Hepatocyte (in vitro differentiated cells): ENCODE measurements at regions not wholly inside any gene's neighbourhood (a gene's known extent, or its start where the extent isn't known, plus 50 kb on each side); places are given as distances from the start of the nearest gene placed in this dataset.

Experiments
- DNase-seq: peaks from one replicate; pipeline ENCODE4 v3.0.0-alpha.2; 2016; ENCODE audit warnings: low spot score
- H2AFZ ChIP-seq: fragments of 200-600 bp; sonication (generic); 2 replicates; pipeline ENCODE4 v1.6.0; 2016; ENCODE audit warnings: antibody characterized with exemption, mild to moderate bottlenecking
- H3K27ac ChIP-seq: fragments of 200-600 bp; sonication (generic); 2 replicates; pipeline ENCODE4 v1.5.1; 2016; ENCODE audit warnings: mild to moderate bottlenecking
- H3K27me3 ChIP-seq: fragments of 200-600 bp; sonication (generic); 2 replicates; pipeline ENCODE4 v1.6.1; 2016
- H3K36me3 ChIP-seq: fragments of 200-600 bp; sonication (generic); replicated peaks from 2 replicates; pipeline ENCODE4 v1.5.1; 2016; ENCODE audit warnings: low read depth; ENCODE audit not compliant: insufficient read depth
- H3K4me1 ChIP-seq: fragments of 200-600 bp; sonication (generic); 2 replicates; pipeline ENCODE4 v1.5.1; 2016; ENCODE audit warnings: mild to moderate bottlenecking, moderate library complexity; ENCODE audit not compliant: insufficient read depth
- H3K4me2 ChIP-seq: fragments of 200-600 bp; sonication (generic); 2 replicates; pipeline ENCODE4 v1.6.0; 2016
- H3K4me3 ChIP-seq: fragments of 200-600 bp; sonication (generic); 2 replicates; pipeline ENCODE4 v1.5.1; 2016; ENCODE audit warnings: mild to moderate bottlenecking
- H3K79me2 ChIP-seq: fragments of 200-600 bp; sonication (generic); 2 replicates; pipeline ENCODE4 v1.6.0; 2017; ENCODE audit warnings: mild to moderate bottlenecking
- H3K9me2 ChIP-seq: fragments of 200-600 bp; sonication (generic); replicated peaks from 2 replicates; pipeline ENCODE4 v1.6.0; 2017; ENCODE audit warnings: mild to moderate bottlenecking; ENCODE audit not compliant: insufficient read depth
- H3K9me3 ChIP-seq: fragments of 200-600 bp; sonication (generic); 2 replicates; pipeline ENCODE4 v1.5.1; 2016; ENCODE audit warnings: low read depth, mild to moderate bottlenecking
- H4K20me1 ChIP-seq: fragments of 200-600 bp; sonication (generic); 2 replicates; pipeline ENCODE4 v1.6.0; 2016; ENCODE audit warnings: mild to moderate bottlenecking; ENCODE audit not compliant: insufficient read depth, poor library complexity, severe bottlenecking
- CTCF ChIP-seq: fragments of 200-600 bp; sonication (generic); IDR thresholded peaks from 2 replicates; pipeline ENCODE4 v1.5.1; 2016; ENCODE audit warnings: antibody characterized with exemption, mild to moderate bottlenecking; ENCODE audit not compliant: poor library complexity
- EZH2 ChIP-seq: fragments of 200-600 bp; sonication (generic); IDR thresholded peaks from 2 replicates; pipeline ENCODE4 v1.6.1; 2016; ENCODE audit warnings: antibody characterized with exemption, mild to moderate bottlenecking, borderline replicate concordance
- EZH2phosphoT487 ChIP-seq: fragments of 200-600 bp; sonication (generic); IDR thresholded peaks from one replicate; pipeline ENCODE4 v1.6.1; 2018; ENCODE audit warnings: antibody characterized with exemption, mild to moderate bottlenecking, low read depth, moderate library complexity; ENCODE audit not compliant: unreplicated experiment, severe bottlenecking
- whole genome bisulfite sequencing: methylation state at CpG from one replicate; pipeline ENCODE4 v1.1.6; 2016; ENCODE audit warnings: low lambda C conversion rate; ENCODE audit errors: missing lambda C conversion rate; 5-methylcytosine and 5-hydroxymethylcytosine counted together

- WGBS: 79% methylated on average over 2 of the region's 2 CpGs
- no peak for TF ChIP-seq EZH2phosphoT487
- no peak for TF ChIP-seq CTCF
- no peak for TF ChIP-seq EZH2
- DNase-seq: no peak
- Histone ChIP-seq H3K4me2 (no peak overlapping the region), H3K9me3 (no peaks in the 10 kb centered on the region), H3K27ac (no peak overlapping the region), H3K4me3 (no peak overlapping the region), H3K27me3 (no peaks in the 10 kb centered on the region), H3K4me1 (no peaks in the 10 kb centered on the region), H4K20me1 (no peaks in the 10 kb centered on the region), H3K36me3 (no peaks in the 10 kb centered on the region), H3K79me2 (no peaks in the 10 kb centered on the region), H2AFZ (no peak overlapping the region), H3K9me2 (no peaks in the 10 kb centered on the region)
Observed at GRCh38 chr16:6114691-6115090, 1017.1 kb upstream of the EEF2KMT start.

GRCh38 chr16:6113749-6114148, 1016.2 kb upstream of the EEF2KMT start:
- TF ChIP-seq EZH2 (no peak), EZH2phosphoT487 (no peak), CTCF (no peak)
- Histone ChIP-seq H3K9me2 (no peaks in the 10 kb centered on the region), H3K79me2 (no peaks in the 10 kb centered on the region), H3K27ac (no peak overlapping the region), H3K4me3 (no peak overlapping the region), H3K4me1 (no peaks in the 10 kb centered on the region), H2AFZ (no peak overlapping the region), H3K4me2 (no peak overlapping the region), H3K27me3 (no peaks in the 10 kb centered on the region), H4K20me1 (no peaks in the 10 kb centered on the region), H3K9me3 (no peaks in the 10 kb centered on the region), H3K36me3 (no peaks in the 10 kb centered on the region)
- no peak for DNase-seq
- 63% methylated on average over 6 of the region's 6 CpGs for WGBS

- WGBS: 83% methylated on average over 2 of the region's 2 CpGs
- no peaks in the 10 kb centered on the region for H3K9me2 ChIP-seq
- no peak overlapping the region for H2AFZ ChIP-seq
- H4K20me1 ChIP-seq: no peaks in the 10 kb centered on the region
- no peaks in the 10 kb centered on the region for H3K36me3 ChIP-seq
- H3K9me3 ChIP-seq: no peaks in the 10 kb centered on the region
- no peak for TF ChIP-seq EZH2phosphoT487
- TF ChIP-seq EZH2: no peak
- no peak for TF ChIP-seq CTCF
- no peak overlapping the region for H3K4me3 ChIP-seq
- no peak overlapping the region for H3K27ac ChIP-seq
- no peaks in the 10 kb centered on the region for H3K4me1 ChIP-seq
- H3K79me2 ChIP-seq: no peaks in the 10 kb centered on the region
- H3K27me3 ChIP-seq: no peaks in the 10 kb centered on the region
- DNase-seq: no peak
- H3K4me2 ChIP-seq: no peak overlapping the region
Observed at GRCh38 chr16:6112700-6113099, 1015.1 kb upstream of the EEF2KMT start.

- Histone ChIP-seq H3K4me2 (no peak overlapping the region), H3K27ac (no peak overlapping the region), H2AFZ (no peak overlapping the region), H3K4me3 (no peak overlapping the region), H3K9me2 (no peaks in the 10 kb centered on the region), H3K27me3 (no peaks in the 10 kb centered on the region), H3K9me3 (no peaks in the 10 kb centered on the region), H3K36me3 (no peaks in the 10 kb centered on the region), H3K79me2 (no peaks in the 10 kb centered on the region), H3K4me1 (no peaks in the 10 kb centered on the region), H4K20me1 (no peaks in the 10 kb centered on the region)
- 97% methylated on average over 1 of the region's 1 CpG for WGBS
- DNase-seq: no peak
- TF ChIP-seq EZH2phosphoT487 (no peak), EZH2 (no peak), CTCF (no peak)
Observed at GRCh38 chr16:6111390-6111789, 1013.8 kb upstream of the EEF2KMT start.
